GM19324 (cell line): ENCODE measurements at regions not wholly inside any gene's neighbourhood (a gene's known extent, or its start where the extent isn't known, plus 50 kb on each side); places are given as distances from the start of the nearest gene placed in this dataset.
"Not testable (repeated sequence)": the region's sequence is repeated elsewhere in the genome, so short reads cannot be mapped to it uniquely, and the experiment has no call there.

Experiments
- ATAC-seq: cut with Tn5 transposase; IDR thresholded peaks from one replicate; pipeline ENCODE4 v1.9.1; 2021; ENCODE audit warnings: mild to moderate bottlenecking, moderate library complexity; ENCODE audit not compliant: unreplicated experiment, low FRiP score

DNA sequence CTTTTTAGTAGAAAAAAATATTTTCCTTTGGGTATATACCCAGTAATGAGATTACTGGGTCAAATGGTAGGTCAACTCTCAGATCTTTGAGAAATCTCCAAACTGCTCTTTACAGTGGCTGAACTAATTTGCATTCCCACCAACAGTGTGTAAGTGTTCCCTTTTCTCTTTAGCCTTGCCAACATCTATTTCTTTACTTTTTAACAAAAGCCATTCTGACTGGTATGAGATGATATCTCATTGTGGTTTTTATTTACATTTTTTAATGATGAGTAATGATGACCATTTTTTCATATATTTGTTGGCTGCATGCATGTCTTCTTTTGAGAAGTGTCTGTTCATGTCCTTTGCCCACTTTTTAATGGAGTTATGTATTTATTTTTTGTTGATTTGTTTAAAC, 1086.2 kb upstream of the GJE1 start:
- not testable (repeated sequence) for ATAC-seq

DNA sequence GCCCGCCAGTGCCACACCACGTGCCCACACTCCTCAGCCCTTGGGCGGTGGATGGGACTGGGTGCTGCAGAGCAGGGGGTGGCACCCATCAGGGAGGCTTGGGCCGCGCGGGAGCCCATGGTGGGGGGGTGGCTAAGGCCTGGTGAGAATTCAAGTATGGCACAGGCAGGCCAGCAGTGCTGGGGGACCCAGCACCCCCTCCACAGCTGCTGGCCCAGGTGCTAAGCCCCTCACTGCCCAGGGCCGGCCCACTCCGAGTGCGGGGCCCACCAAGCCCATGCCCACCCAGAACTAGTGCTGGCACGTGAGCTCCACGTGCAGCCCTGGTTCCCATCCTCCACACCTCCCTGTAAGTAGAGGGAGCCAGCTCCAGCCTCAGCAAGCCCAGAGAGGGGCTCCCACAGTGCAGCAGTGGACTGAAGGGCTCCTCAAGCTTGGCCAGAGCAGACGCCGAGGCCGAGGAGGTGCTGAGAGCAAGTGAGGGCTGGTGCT, 1091.1 kb upstream of the GJE1 start:
- ATAC-seq, result no peak

DNA sequence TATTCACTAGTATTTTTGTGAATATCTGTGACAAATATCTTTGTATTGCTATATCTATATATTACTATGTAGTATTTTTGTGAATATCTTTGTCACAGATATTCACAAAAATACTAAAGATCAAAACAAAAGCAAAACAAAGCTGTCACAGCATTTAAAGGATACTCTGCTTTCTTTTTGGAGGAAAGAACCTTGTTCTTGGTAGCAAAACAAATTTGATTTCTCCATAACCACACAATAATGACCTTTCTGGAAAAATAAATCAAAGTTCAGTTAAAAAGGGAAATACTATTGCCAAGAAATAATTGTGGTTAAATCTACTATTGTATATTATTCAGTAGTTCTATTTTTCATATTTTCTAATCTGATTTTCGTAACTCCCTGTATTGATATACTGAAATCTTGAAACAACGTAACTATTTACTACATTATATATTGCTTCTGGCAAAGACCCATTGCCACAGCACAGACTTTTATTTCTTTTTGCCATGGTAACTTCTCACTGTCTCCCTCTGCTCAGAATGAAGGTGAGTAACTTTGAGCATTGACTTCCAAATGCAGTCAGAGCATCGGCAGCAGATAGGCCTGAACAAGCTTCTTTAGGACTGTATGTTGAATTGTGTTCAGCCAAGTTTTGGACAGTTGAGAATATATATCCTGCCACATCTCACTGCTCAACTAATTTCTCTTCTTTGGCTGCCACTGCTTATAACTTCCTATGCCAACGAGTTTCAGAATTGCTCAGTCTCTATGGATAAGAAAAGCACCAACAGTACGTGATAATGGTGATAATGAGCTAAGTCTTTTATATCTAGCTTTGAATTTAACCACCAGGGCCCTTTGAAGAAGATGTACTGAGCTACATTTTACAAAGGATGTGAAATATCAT, 1097.2 kb upstream of the GJE1 start:
- no peak for ATAC-seq

DNA sequence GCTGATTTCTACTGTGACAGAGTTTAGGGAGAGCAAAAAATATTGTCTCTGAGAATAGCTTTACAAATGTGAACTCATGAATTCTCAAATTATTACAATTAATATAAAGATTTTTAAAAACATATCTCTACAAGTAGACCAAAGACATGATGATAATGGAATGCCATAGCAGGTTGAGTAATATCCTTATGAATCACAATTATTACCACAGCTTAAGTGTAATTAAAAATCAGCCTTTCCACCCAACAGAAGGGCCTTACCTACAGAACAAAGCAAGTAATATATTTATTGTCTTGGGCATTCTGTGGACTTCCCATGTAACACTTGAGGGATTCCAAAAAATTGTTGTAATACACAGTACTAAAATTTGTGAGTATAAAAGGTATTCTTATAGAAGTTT, 1099.6 kb upstream of the GJE1 start:
- ATAC-seq, result no peak

DNA sequence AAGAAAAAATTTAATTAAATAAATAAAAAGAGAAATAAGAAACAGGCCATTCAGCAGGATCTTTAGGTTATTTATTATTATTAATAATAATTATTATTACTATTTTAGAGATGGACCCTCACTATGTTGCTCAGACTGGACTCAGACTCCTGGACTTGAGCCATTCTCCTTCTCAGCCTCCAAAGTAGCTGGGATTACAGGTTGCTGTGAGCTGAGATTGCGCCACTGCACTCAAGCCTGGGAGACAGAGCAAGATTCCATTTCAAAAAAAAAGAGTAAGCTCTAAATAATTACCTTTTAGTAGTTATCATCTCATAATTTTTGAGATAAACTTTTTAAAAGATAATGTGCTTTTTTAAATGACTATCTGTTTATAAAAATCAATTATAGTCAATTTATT, 1102.8 kb upstream of the GJE1 start:
- ATAC-seq, result no peak

DNA sequence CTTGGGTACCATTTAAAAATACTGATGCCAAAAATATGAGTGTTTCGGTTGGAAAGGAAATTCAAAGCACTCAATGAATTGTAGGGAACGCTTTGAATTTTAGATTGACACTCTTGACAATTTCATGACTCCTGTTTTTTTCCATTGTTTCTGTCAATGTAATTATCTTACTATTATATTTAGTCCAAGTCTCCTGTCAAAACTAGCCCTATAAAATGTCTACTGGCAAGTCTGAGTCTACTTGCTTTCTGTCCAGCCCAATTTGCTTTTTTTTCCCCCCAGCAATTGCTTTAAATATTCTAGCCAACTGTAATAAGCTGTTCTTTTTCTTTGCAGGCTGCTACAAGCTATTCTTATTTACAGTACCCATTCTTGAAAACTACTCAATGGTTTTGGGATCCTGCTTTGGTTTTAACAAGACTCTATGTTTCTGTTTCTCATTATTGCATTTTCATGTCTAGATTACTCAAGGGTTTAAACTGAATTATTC, 1103.9 kb upstream of the GJE1 start:
- ATAC-seq, result no peak

DNA sequence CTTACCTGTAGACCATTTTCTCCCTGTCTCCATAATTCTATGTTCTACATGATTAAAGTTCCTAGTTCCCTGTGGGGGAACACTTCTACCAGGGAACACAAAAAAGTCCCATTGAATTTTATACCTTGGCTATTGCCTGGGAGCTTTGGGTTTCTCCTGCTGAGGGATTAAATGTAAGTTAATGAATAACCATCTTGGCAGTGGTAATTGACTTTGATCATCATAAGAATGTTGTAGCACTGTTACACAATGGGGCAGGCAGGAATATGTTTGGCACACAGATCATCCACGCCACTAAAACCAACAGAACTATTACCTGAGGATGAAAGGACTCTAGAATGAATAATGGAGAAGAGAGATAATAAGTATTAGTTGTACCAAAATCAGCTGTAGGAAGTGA, 1106.2 kb upstream of the GJE1 start:
- ATAC-seq, result no peak

DNA sequence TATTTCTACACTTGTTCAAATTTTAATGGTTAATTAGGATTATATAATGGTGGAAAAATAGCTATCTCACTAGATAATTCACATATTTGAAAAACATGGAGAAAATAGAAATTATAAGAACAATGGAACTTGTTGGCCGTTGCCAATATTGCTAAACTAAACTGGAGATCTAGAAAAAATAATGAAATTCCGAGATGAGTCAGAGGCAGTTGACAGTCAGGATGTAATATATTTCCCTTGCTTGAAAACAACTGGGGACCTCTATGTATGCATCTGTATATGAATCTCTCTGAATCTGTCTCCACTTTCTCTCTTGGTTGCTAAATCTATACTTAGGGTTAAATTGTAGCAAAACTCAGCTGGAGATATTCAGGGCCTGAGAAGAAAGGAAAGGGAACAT, 1108.2 kb upstream of the GJE1 start:
- no peak for ATAC-seq

DNA sequence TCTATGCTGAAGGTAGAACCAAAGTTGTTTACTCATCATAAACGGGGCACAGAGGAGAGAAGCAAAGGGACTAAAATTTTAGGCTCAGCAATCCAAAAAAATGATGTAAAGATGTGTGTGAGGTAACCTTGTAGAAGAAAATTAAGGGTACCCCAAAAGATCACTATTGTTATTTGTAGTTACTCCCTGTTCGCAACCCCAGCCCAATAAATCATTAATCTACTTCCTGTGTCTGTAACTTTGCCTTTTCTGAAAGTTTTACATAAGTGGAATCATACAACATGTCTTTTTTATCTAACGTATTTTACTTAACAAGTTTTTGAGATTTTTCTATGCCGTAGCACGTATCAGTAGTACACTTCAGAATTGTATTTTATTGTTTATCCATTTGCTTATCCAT, 1114.8 kb upstream of the GJE1 start:
- no peak for ATAC-seq

DNA sequence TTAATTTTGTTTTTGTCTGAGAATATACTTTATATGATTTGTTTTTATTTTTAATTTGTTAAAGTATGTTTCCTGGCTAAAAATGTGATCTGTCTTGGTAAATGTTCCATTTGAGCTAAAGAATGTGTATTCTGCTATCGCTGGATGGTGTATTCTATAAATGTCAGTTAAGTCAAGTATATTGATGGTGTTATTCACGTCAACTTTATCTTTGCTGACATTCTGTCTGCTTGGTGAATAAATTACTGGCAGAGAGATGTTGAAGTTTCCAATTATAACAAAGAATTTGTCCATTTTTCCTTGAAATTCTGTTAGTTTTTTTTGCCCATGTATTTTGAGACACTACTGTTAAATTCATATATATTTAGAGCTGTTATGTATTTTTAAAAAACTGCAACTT, 1131.8 kb upstream of the GJE1 start:
- ATAC-seq, result no peak

DNA sequence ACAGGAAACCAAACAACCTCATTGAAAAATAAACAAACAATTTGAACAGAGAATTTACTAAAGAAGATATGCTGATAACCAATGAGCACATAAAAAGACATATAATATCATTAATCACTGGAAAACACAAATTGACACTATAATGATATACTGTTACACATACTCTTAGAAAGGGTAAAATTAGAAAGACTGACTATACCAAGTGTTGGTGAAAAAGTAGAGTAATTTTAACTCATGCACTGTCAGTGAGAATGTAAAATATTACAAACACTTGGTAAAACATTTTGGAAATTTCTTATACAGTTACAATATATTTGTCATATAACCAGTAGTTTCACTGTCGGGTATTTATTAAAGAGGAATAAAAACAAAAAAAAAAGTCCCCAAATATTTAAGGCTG, 1139.2 kb upstream of the GJE1 start:
- ATAC-seq, result no peak

DNA sequence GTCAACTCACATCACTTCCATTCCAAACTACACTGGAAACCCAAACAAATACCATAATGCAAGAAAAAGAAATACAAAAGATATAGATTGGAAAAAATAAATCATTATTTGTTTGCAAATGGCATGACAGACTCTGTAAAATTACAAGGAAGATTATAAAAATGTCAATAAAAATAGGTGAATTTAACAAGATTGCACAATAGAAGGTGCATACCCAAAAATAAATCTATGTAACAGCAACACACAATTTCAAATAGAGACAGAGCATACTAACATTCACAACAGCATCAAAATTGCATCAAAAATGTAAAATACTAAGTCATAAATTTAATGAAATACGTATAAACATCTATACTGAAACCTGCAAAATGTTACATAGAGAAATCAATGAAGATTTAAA, 1140.0 kb upstream of the GJE1 start:
- ATAC-seq, result no peak

DNA sequence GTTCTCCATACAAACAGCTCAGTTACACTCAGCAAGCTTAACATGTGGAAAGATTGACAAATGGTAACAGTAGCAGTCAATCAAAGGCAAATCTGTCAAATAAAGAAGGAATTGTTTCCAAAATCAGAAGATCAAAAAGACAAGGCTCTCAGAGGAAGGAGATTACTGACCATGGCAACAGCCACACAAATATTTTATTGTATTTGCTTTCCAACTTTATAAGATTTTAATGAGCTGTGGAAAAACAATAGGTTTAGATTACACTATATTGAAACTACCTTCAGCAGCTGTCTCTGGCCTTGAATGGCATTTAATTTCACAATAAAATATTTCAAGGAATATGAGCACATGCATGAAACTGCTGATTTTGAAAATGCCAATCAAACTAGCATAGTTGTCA, 1143.9 kb upstream of the GJE1 start:
- no peak for ATAC-seq

DNA sequence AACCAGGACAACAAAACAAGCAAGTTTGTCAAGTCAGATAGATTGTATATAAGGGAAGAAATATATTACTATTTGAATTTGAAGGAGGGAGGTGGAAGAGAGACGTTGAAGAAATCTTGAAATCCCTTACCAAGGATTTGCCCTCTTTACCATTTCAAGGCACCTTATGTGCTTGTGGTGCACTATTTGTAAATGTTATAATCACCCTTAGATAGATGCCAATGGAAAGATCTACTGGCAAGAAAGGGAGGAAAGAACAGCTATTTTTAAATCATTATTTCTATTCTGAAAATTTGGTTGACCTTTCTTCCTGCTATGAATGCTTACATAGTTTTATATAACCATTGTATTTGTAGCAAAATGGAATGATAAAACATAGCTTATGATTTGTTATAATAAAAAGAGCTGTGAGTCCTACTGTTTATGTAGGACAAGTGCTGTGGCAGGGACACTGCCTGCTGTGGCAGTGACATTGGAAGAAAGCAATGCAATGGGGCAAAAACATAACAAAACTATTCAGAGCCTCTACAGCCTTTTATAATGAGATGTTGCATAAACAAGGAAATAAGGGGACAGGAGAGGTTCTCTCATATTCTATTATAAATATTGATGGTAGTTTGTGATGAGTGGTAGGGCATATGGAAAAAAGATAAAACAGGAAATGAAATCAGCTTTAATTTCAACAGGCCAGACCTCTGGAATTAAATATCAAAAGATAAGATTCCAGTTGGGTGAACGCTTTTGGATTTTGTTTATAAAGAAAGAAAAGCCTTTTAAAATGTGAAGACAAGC, 1145.2 kb upstream of the GJE1 start:
- ATAC-seq, result no peak

DNA sequence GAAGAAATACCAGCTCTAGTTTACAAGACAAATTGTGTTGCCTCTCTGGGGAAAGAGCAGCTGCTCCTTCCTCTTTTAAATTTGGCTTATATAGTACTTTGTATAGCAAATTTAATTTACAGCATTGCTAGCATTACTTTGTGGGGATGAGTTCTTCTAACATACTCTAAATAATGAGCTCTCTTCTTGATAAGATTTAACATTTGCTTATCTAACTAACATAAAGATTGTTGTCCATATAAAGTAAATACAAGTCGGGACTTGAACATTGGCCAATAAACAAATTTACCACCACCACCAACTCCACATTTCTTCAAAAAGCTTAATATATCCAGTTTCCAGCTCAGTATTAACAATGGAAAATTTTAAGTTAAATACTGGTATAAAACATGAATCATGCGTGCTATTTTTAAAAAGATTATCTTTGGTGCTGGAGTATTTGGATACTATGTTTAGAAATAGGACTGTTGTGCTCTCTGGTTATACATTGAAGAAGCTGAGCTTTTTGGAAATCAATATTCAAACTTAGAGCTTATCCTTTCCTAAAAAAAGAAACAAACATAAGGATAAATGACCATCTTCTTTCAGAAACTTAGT, 1146.9 kb upstream of the GJE1 start:
- ATAC-seq, result no peak

DNA sequence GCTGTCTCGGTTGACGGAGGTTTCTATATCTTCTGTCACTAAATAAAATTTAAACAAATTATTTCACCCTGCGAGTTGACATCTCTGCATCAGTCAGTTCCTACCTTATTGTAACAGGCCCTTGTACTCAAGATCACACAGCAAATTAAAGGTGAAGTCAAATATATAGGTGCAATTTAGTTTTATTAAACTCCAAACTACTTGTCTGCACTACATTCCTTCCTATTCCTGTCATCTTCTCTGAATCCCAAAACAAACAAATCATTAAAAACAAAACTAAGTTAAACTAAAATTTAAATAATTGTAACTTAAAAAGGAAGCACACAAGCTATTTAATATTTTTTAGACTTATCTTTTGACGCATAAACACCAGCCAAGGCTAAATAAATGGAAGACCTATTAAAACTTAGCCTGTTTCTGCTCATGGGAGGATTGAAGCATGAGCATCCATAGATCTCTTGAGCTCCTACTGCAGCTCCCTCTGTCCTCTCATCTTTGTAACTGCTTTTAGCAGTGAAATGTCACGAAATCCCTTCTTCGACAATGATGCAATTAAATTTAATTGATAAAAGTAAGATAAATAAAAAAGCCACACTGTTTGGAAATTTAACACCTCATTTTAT, 1152.3 kb upstream of the GJE1 start:
- no peak for ATAC-seq

DNA sequence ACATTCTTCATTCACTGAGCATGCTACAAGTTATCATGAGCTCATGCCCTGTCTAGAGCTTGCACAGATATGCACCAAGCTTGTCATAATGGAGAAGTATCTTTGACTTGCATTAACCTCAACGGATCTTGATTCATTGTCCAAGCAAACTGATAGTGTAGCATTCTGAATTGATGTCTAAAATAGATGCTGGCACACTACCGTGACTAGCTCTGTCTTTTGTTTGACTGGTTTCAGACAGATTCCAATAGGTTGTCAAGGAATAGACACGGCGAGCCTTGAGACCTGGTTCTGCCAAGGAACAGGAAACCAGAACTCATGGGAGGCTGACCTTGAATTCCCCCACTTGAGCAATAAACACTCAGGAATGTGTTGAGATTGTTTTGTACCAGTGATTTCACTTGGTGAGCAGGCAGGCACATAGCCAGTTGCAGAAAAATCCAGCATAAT, 1153.1 kb upstream of the GJE1 start:
- ATAC-seq, result no peak

DNA sequence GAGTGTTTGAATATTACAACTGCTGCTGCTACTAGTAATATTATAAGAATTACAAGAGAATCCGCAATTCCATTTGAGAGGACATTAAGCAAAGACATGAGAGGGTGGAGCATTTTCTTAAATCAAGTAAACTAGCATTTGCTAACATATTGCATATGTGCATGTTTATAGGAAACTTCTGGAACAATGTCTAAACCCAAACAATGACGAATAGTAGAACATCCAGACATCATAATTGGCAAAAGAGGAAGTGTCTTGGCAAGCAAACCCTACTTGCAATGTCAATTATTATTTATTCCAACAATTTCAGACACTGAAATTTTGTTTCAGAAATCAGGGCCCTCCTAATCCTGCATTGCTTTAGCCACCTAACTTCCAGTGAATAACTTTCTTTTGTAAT, 1155.3 kb upstream of the GJE1 start:
- no peak for ATAC-seq

DNA sequence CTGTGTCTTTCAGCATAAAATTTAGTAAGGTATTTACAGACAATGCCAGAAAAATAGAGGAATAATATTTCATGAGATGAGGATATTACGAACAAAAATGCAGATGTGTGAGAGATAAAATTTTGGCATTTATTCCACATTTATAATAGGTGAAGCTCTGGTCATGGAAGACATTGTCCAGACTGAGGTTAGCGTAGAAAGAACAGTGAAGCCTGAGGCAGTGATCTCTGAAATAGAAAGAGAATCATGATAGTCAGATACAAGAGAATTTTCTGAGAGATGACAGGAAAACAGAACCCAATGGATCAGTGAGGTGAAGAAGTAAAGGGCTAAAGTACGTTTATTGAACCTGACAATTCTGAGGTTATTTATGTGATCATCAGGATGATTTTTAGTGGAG, 1155.9 kb upstream of the GJE1 start:
- no peak for ATAC-seq

DNA sequence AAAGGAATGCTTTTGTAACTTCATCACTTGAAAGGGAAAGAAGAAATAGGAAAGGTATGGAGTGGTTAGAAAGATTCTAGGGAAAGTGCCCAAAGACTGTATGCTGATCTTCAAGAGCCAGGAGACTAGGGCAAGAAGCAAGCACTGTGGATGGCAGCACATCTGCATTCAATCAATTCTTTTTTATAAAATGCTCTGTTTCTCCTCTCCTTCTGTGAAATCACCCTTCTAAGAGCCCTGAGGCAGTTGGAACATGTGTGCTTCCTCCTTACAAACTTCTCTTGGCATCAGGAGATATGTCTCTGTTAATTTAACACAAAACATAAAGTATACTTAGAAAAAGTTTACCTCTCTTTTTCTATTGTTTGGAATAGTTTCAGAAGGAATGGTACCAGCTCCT, 1162.2 kb upstream of the GJE1 start:
- ATAC-seq, result no peak

DNA sequence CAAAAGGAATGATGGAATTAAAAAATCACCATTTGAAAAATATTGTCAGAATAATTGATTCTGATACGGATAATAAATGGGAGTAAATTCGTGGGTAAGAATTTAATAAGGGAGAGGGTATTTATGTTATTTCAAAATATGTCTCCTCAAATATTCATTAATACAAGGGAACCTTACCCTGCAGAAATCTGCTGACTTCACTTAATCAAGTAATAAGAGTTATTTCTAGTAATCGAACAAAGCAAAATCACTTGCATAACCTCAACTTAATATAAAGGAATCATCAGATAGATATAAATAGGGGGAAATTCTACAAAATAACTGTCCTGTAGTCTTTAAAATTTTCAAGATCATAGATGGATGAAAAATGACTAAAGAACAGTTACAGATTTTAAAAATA, 1164.7 kb upstream of the GJE1 start:
- ATAC-seq, result no peak
